Loucy (cell line): ENCODE measurements at regions not wholly inside any gene's neighbourhood (a gene's known extent, or its start where the extent isn't known, plus 50 kb on each side); places are given as distances from the start of the nearest gene placed in this dataset.
"Not testable (repeated sequence)": the region's sequence is repeated elsewhere in the genome, so short reads cannot be mapped to it uniquely, and the experiment has no call there.

Source experiments
- H2AFZ ChIP-seq: fragments of 200-600 bp; sonication (generic); 2 replicates; pipeline ENCODE4 v1.6.0; 2016; ENCODE audit warnings: antibody characterized with exemption, mild to moderate bottlenecking, low read length, moderate library complexity
- H3F3A ChIP-seq: fragments of 200-600 bp; 2 replicates; pipeline ENCODE4 v1.6.0; 2016; ENCODE audit warnings: antibody characterized with exemption, low read depth, mild to moderate bottlenecking
- H3K27me3 ChIP-seq: fragments of 200-600 bp; sonication (generic); 2 replicates; pipeline ENCODE4 v1.6.1; 2014; ENCODE audit warnings: low read length, mild to moderate bottlenecking; ENCODE audit not compliant: insufficient read depth, poor library complexity, severe bottlenecking
- H3K36me3 ChIP-seq: fragments of 200-600 bp; sonication (generic); 2 replicates; pipeline ENCODE4 v1.6.1; 2016; ENCODE audit warnings: low read length; ENCODE audit not compliant: insufficient read depth
- H3K4me1 ChIP-seq: fragments of 200-600 bp; sonication (generic); 2 replicates; pipeline ENCODE4 v1.5.1; 2014; ENCODE audit warnings: low read length, mild to moderate bottlenecking; ENCODE audit not compliant: insufficient read depth, poor library complexity, severe bottlenecking
- H3K4me2 ChIP-seq: fragments of 200-600 bp; sonication (generic); 2 replicates; pipeline ENCODE4 v1.6.0; 2014; ENCODE audit warnings: antibody characterized with exemption, low read length, low read depth, mild to moderate bottlenecking; ENCODE audit not compliant: poor library complexity, severe bottlenecking
- H3K4me3 ChIP-seq: fragments of 200-600 bp; sonication (generic); 2 replicates; pipeline ENCODE4 v1.5.1; 2014; ENCODE audit warnings: low read length, mild to moderate bottlenecking, mixed read lengths; ENCODE audit not compliant: poor library complexity, severe bottlenecking
- H3K79me2 ChIP-seq: fragments of 200-600 bp; sonication (generic); 2 replicates; pipeline ENCODE4 v1.6.1; 2014; ENCODE audit warnings: low read length; ENCODE audit not compliant: insufficient read depth
- H3K9ac ChIP-seq: fragments of 200-600 bp; sonication (generic); 2 replicates; pipeline ENCODE4 v1.6.0; 2014; ENCODE audit warnings: mild to moderate bottlenecking, low read depth, low read length, moderate library complexity; ENCODE audit not compliant: poor library complexity, severe bottlenecking
- H3K9me2 ChIP-seq: fragments of 200-600 bp; sonication (generic); replicated peaks from 2 replicates; pipeline ENCODE4 v1.6.1; 2016; ENCODE audit warnings: low read depth, low read length, mixed read lengths
- H3K9me3 ChIP-seq: fragments of 200-600 bp; sonication (generic); 2 replicates; pipeline ENCODE4 v1.6.1; 2014; ENCODE audit warnings: mild to moderate bottlenecking, antibody characterized with exemption, low read length, low read depth; ENCODE audit not compliant: insufficient read depth
- H4K20me1 ChIP-seq: fragments of 200-600 bp; sonication (generic); 2 replicates; pipeline ENCODE4 v1.6.0; 2014; ENCODE audit warnings: antibody characterized with exemption, low read length, mild to moderate bottlenecking; ENCODE audit not compliant: insufficient read depth, poor library complexity, severe bottlenecking
- CTCF ChIP-seq: fragments of 200-600 bp; sonication (generic); conservative IDR thresholded peaks from 2 replicates; pipeline ENCODE4 v1.5.1; 2014; ENCODE audit warnings: mild to moderate bottlenecking, antibody characterized with exemption, low read length
- EZH2phosphoT487 ChIP-seq: fragments of 200-600 bp; IDR thresholded peaks from 2 replicates; pipeline ENCODE4 v1.6.1; 2018; ENCODE audit warnings: antibody characterized with exemption, mild to moderate bottlenecking, moderate library complexity, borderline replicate concordance

- H2AFZ ChIP-seq, result peak overlapping the region; percentile 50; the same call in 1 of the 2 replicates
- no peaks in the 10 kb centered on the region for H3K36me3 ChIP-seq
- H3K79me2 ChIP-seq, result no peaks in the 10 kb centered on the region
- no peaks in the 10 kb centered on the region for H3K27me3 ChIP-seq
- peak overlapping the region; percentile 11 for H3K4me3 ChIP-seq
- H3K4me2 ChIP-seq, result peak overlapping the region; percentile 44
- H3K4me1 ChIP-seq, result no peaks in the 10 kb centered on the region
- no peak overlapping the region for H3K9ac ChIP-seq
- TF ChIP-seq EZH2phosphoT487, result no peak
- TF ChIP-seq CTCF, result peak; percentile 70
- H3F3A ChIP-seq, result no peaks in the 10 kb centered on the region
- no peaks in the 10 kb centered on the region for H3K9me3 ChIP-seq
- H4K20me1 ChIP-seq, result no peaks in the 10 kb centered on the region
- no peaks in the 10 kb centered on the region for H3K9me2 ChIP-seq
Observed at GRCh38 chr10:45249978-45250693, 65.3 kb downstream of the OR13A1 start.

GRCh38 chr10:45250694-45251075, 64.7 kb downstream of the OR13A1 start:
- not testable (repeated sequence) for H3K79me2 ChIP-seq, H3K36me3 ChIP-seq, H3K4me1 ChIP-seq, H4K20me1 ChIP-seq, H3K27me3 ChIP-seq, H3K9me3 ChIP-seq, H3K4me3 ChIP-seq, H3K9ac ChIP-seq, H3F3A ChIP-seq, H3K9me2 ChIP-seq
- H2AFZ ChIP-seq, result peak overlapping the region; percentile 65; the same call in 1 of the 2 replicates
- peak overlapping the region; percentile 44 for H3K4me2 ChIP-seq
